HG03565 (cell line): ENCODE measurements at regions not wholly inside any gene's neighbourhood (a gene's known extent, or its start where the extent isn't known, plus 50 kb on each side); places are given as distances from the start of the nearest gene placed in this dataset.

Source experiments
- ATAC-seq: cut with Tn5 transposase; IDR thresholded peaks from one replicate; pipeline ENCODE4 v1.9.1; 2021; ENCODE audit warnings: mild to moderate bottlenecking, moderate library complexity; ENCODE audit not compliant: unreplicated experiment

DNA sequence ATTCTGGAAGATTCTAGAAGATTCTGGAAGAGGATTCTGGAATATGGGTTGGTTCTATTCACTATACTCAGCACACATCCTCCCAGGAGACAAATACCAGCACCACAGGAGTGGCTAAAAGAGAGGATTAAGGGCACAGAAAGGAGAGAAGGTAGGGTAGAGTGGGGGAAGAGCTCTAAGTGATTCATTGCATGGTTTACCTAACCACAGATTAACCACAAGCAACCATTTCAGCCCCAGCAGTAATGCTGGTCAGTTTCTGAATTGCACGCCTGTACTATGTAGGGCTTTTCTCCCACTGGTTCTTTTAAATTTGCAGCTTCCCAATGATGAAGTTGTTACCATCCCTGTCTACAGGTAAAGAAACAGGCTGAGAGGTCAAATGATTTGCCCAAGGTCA is 192.7 kb upstream of the PMEPA1 start:
- peak; percentile 93 for ATAC-seq

DNA sequence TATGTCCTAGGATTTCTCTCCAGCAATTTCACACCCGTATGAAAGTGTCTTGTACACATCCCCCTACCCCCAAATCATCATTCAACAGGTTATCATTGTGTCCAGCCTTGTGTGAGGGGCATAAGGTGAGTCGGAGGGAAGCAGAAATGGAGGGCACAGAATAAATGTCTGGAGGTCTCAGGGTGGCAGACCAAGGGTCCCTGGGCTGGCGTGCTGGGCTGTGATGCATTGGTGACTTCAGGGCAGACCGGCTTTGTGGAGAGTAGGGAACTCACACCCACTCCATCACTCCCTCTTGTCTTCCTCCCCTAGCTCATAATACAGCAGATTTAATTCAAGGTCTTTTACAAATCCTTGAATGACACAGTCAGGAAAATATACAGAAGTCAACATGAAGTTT is 191.7 kb upstream of the PMEPA1 start:
- no peak for ATAC-seq

GRCh38 chr20:57900226-57900905 is 190.6 kb upstream of the PMEPA1 start:
- no peak for ATAC-seq

DNA sequence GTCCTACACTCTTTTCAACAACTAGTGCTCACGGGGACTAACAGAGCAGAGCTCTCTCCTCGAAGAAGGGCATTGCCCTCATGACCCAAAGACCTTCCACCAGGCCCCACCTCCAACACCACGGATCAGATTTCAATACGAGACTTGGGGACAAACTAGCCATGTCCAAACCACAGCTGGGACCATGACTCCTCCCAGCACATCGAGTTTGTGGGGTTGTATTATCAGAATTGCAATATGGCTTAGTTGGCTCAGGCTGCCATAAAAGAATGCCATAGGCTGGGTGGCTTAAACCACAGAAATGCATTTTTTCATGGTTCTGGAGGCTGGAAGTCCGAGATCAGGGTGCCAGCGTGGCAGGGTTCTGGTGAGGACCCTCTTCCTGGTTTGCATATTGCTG is 189.7 kb upstream of the PMEPA1 start:
- no peak for ATAC-seq

DNA sequence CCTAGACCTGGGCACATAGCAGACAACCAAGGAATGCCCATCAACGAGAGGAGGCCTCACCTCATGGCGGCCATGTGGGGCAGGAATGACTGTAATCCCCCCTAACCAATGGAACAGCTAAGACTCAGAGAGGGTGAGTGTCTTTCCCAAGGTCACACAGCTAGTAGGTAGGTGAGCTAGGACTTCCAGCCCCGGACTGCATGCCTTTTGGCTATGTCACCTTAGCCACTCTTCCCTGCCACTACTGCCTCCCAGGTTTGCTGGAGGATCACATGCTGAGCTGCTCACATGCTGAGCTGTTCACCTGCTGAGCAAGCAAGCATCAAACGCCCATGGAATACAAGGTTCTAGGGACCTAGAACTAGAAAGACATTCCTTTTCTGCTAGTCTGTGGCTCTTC is 188.5 kb upstream of the PMEPA1 start:
- ATAC-seq, result no peak

- ATAC-seq, result no peak
Observed at GRCh38 chr20:57897891-57898290, 188.1 kb upstream of the PMEPA1 start.

DNA sequence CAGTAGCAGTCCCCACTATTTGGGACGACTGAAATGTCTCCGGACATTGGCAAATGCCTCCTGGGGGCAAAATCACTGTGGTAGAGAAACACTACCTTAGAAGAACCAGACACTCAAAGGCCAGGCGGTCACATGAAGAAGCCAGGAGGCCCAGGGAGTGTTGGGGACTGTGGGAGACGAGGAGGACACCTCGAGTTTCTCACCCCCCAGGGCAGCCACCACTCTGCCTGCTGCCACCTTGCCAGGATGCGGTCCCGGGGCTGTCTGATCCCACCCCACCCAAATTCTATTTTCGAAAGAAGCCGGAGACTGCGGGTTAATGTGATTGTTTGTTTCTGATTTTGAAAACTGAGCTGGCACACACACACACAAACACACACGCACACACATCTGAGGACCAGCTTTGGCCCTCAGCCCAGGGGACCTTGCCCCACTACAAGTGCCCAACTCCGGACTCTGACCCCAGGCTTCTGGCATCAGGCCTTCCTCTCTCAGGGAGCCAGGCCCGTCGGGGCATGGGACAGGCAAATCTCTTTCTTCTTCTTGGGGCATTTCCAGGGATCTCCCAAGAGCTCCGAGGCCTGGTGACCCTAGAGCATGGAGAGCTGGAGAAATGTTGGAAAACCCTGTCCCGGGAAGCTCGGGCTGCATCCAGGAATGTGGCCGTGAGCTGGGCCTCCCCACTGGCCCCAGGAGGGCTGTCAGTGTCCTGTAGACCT is 187.5 kb upstream of the PMEPA1 start:
- ATAC-seq, result no peak

GRCh38 chr20:57896563-57896962 is 186.7 kb upstream of the PMEPA1 start:
- no peak for ATAC-seq

GRCh38 chr20:57896017-57896416 is 186.2 kb upstream of the PMEPA1 start:
- ATAC-seq, result no peak

GRCh38 chr20:57895161-57895855 is 185.5 kb upstream of the PMEPA1 start:
- ATAC-seq, result no peak

DNA sequence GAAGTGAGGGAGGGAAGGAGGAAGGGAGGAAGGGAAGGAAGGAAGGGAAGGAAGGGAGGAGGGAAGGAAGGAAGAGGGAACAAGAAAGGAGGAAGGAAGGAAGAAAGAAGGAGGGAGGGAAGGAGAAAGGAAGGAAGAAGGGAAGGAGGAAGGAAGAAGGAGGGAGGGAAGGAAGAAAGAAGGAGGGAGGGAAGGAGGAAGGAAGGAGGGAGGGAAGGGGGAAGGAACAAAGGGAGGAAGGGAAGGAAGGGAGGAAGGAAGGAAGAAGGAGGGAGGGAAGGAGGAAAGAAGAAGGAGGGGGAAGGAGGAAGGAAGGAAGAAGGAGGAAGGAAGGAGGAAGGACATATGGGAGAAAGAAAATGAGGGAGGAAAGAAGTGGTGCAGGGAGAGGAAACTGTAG is 184.7 kb upstream of the PMEPA1 start:
- ATAC-seq, result no peak

- ATAC-seq, result no peak
Observed at GRCh38 chr20:57894096-57894495, 184.3 kb upstream of the PMEPA1 start.

GRCh38 chr20:57893366-57893999 is 183.7 kb upstream of the PMEPA1 start:
- no peak for ATAC-seq

GRCh38 chr20:57892471-57892870 is 182.7 kb upstream of the PMEPA1 start:
- no peak for ATAC-seq

GRCh38 chr20:57891014-57891413 is 181.2 kb upstream of the PMEPA1 start:
- no peak for ATAC-seq

DNA sequence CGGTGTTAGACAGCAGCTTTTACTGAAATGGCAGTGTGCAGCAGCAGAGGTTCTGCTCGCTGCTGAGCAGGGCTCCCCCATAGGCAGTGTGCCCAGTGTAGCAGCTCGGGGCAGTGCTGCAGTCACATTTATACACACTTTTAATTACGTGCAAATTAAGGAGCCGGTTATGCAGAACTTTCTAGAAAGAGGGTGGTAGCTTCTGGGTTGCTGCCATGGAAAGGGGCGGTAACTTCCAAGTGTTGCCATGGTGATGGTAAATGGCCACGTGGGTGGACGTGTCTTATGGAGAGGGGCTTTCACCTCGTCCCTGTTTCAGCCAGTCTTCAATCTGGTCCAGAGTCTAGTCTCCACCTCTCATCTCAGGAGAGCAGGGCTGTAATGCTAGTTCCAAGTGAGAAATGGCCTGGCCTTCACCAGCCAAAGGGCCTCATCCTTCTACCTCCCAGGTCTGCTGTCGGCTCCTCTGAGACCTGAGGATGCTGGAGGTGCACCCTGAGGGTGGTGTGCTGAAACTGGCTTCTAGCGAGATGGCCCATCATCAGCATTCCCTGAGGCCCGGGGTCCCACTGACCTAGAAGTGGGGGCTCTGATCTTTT is 180.5 kb upstream of the PMEPA1 start:
- no peak for ATAC-seq

GRCh38 chr20:57888591-57888990 is 178.8 kb upstream of the PMEPA1 start:
- no peak for ATAC-seq

DNA sequence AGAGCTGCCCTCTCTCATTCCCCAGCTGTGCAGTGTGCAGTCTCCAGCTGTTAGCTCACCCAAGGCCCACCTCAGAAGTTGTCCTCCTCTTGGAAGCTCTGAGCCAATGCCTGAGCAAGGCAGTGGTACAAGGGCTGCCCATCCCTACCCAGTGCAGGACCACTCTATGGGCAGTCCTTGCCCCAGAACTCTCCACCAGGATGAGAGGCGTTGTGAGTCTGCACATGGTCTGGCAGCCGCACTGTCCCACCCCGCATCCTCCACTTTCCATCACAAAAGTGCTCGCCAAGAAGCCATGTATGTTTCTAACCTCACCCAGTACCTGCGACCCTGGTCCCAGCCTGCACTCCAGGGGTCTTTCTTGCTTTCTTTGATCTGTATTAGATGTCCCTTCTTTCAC is 175.1 kb upstream of the PMEPA1 start:
- no peak for ATAC-seq

DNA sequence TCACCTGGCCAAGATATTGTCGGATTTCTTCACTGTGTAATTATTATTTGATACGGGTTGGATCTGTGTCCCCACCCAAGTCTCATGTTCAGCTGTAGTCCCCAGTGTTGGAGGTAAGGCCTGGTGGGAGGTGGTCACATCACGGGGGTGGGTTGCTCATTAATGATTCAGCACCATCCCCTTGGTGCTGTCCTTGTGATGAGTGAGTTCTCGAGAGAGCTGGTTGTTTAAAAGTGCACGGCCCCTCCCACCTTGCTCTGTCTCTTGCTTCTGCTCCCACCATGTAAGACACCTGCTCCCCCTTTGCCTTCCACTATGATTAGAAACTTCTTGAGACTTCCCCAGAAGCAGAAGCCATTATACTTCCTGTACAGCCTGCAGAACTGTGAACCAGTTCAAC is 173.9 kb upstream of the PMEPA1 start:
- no peak for ATAC-seq

- ATAC-seq, result no peak
Observed at GRCh38 chr20:57883224-57883623, 173.4 kb upstream of the PMEPA1 start.

GRCh38 chr20:57882451-57883161 is 172.8 kb upstream of the PMEPA1 start:
- ATAC-seq, result no peak
